SK-N-SH (cell line): ENCODE measurements at regions not wholly inside any gene's neighbourhood (a gene's known extent, or its start where the extent isn't known, plus 50 kb on each side); places are given as distances from the start of the nearest gene placed in this dataset.

Experiments used
- CHD2 ChIP-seq: fragments of 150-350 bp; IDR thresholded peaks from 2 replicates; pipeline ENCODE4 v1.6.1; 2018; ENCODE audit warnings: low read length; ENCODE audit not compliant: partially characterized antibody
- EP300 ChIP-seq, 2 experiments: IDR thresholded peaks; 2 replicates each; pipeline versions ENCODE4 v1.4.0 to v1.6.1; 2012; ENCODE audit warnings: borderline replicate concordance in 1 of 2, low read depth in 1 of 2, low read length in 1 of 2
- GABPA ChIP-seq: IDR thresholded peaks from 2 replicates; pipeline ENCODE4 v1.4.0; 2012; ENCODE audit warnings: low read depth, mild to moderate bottlenecking
- JUND ChIP-seq: IDR thresholded peaks from 2 replicates; pipeline ENCODE4 v1.4.0; 2012
- RAD21 ChIP-seq: IDR thresholded peaks from 2 replicates; pipeline ENCODE4 v1.6.1; 2012; ENCODE audit warnings: mild to moderate bottlenecking, low read length
- RCOR1 ChIP-seq: fragments of 150-350 bp; IDR thresholded peaks from 2 replicates; pipeline ENCODE4 v1.6.1; 2017; ENCODE audit warnings: antibody characterized with exemption, low read length
- SIN3A ChIP-seq: IDR thresholded peaks from 2 replicates; pipeline ENCODE4 v1.6.1; 2012; ENCODE audit warnings: low read depth, mild to moderate bottlenecking, low read length, moderate library complexity, borderline replicate concordance
- TCF12 ChIP-seq: IDR thresholded peaks from 2 replicates; pipeline ENCODE4 v1.4.0; 2012
- TF ChIP-seq, protein P1 (sequence below): fragments of 200-600 bp; sonication (generic); IDR thresholded peaks from 2 replicates; pipeline ENCODE4 v1.6.1; 2017; ENCODE audit warnings: antibody characterized with exemption, mild to moderate bottlenecking, moderate library complexity
- TF ChIP-seq, protein P2 (sequence below): IDR thresholded peaks from 2 replicates; pipeline ENCODE4 v1.6.1; 2012; ENCODE audit warnings: mild to moderate bottlenecking, low read depth, low read length, moderate library complexity

DNA sequence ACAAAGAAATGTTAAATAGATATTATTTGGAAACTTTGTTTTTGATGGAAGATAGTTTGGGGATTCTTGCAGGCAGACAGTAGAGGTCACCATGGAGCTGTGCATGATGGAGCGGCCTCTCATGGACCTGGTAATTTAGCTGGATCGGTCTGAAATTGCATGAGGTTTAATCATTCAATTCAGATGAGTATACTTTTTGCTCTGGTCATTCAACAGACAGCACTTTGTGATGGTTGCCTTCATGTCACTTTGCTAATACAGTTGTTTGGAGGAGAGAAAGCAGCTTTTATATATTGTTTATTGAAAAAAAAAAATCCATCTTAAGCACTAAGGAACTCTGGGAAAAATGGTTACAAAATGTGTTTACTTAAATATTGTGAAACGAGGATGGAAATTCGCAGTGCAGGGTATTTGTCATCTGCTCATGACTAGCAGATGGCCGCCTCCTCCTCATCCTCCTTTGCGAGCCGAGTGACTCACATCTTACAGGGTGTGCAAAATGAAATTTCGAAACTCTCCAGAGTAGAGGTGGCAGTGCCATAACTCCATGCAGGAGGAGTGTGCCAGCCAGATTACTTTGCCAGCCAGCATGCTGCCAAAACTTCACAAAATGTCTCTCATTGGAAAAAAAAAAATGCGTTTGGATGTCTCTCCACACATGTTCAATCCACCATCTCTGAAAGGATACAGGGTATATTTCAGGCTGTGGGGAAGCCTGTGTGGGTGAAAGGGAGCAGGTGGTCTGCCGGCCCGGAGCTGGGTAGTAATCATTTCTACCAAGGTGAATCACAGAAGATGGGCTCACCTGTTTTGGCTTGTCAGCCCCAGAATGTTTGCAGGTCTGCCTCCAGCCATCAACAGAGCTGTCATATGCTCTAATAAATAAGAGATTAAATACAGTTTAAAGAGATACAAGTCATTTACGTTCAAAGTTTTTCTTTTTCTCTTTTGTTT lies 314.9 kb upstream of the DIPK2B start:
- TF ChIP-seq, protein P1, sequence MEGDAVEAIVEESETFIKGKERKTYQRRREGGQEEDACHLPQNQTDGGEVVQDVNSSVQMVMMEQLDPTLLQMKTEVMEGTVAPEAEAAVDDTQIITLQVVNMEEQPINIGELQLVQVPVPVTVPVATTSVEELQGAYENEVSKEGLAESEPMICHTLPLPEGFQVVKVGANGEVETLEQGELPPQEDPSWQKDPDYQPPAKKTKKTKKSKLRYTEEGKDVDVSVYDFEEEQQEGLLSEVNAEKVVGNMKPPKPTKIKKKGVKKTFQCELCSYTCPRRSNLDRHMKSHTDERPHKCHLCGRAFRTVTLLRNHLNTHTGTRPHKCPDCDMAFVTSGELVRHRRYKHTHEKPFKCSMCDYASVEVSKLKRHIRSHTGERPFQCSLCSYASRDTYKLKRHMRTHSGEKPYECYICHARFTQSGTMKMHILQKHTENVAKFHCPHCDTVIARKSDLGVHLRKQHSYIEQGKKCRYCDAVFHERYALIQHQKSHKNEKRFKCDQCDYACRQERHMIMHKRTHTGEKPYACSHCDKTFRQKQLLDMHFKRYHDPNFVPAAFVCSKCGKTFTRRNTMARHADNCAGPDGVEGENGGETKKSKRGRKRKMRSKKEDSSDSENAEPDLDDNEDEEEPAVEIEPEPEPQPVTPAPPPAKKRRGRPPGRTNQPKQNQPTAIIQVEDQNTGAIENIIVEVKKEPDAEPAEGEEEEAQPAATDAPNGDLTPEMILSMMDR, result peak; percentile 94
- TF ChIP-seq SIN3A (no peak), GABPA (no peak), CHD2 (no peak), TCF12 (peak; percentile 92), EP300 (IDR thresholded peaks at IDR 0.05; ENCODE audit: borderline replicate concordance in 1 of 2, low read depth in 1 of 2, low read length in 1 of 2) (peak in 1 of 2 experiments; percentile 91; a peak in 2 of 4 replicates), JUND (peak; percentile 71), RCOR1 (no peak), RAD21 (peak; percentile 75)
- TF ChIP-seq, protein P2, sequence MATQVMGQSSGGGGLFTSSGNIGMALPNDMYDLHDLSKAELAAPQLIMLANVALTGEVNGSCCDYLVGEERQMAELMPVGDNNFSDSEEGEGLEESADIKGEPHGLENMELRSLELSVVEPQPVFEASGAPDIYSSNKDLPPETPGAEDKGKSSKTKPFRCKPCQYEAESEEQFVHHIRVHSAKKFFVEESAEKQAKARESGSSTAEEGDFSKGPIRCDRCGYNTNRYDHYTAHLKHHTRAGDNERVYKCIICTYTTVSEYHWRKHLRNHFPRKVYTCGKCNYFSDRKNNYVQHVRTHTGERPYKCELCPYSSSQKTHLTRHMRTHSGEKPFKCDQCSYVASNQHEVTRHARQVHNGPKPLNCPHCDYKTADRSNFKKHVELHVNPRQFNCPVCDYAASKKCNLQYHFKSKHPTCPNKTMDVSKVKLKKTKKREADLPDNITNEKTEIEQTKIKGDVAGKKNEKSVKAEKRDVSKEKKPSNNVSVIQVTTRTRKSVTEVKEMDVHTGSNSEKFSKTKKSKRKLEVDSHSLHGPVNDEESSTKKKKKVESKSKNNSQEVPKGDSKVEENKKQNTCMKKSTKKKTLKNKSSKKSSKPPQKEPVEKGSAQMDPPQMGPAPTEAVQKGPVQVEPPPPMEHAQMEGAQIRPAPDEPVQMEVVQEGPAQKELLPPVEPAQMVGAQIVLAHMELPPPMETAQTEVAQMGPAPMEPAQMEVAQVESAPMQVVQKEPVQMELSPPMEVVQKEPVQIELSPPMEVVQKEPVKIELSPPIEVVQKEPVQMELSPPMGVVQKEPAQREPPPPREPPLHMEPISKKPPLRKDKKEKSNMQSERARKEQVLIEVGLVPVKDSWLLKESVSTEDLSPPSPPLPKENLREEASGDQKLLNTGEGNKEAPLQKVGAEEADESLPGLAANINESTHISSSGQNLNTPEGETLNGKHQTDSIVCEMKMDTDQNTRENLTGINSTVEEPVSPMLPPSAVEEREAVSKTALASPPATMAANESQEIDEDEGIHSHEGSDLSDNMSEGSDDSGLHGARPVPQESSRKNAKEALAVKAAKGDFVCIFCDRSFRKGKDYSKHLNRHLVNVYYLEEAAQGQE, result peak; percentile 36; the same call in 1 of the 2 replicates
